ELR (cell line): ENCODE measurements at regions not wholly inside any gene's neighbourhood (a gene's known extent, or its start where the extent isn't known, plus 50 kb on each side); places are given as distances from the start of the nearest gene placed in this dataset.

Experiments used
- DNase-seq: peaks from one replicate; pipeline ENCODE4 v3.0.0-alpha.2; 2015; ENCODE audit warnings: low read depth

GRCh38 chr1:29967261-29967660 lies 730.9 kb downstream of the PTPRU start:
- peak; percentile 2 for DNase-seq

- no peak for DNase-seq
Observed at GRCh38 chr1:29966526-29967045, 730.3 kb downstream of the PTPRU start.

- DNase-seq = no peak
Observed at GRCh38 chr1:29964718-29965533, 728.6 kb downstream of the PTPRU start.

- no peak for DNase-seq
Observed at GRCh38 chr1:29963946-29964345, 727.6 kb downstream of the PTPRU start.

GRCh38 chr1:29962831-29963247 lies 726.5 kb downstream of the PTPRU start:
- no peak for DNase-seq

- DNase-seq = no peak
Observed at GRCh38 chr1:29962336-29962735, 726.0 kb downstream of the PTPRU start.

- no peak for DNase-seq
Observed at GRCh38 chr1:29961293-29962059, 725.2 kb downstream of the PTPRU start.

DNA sequence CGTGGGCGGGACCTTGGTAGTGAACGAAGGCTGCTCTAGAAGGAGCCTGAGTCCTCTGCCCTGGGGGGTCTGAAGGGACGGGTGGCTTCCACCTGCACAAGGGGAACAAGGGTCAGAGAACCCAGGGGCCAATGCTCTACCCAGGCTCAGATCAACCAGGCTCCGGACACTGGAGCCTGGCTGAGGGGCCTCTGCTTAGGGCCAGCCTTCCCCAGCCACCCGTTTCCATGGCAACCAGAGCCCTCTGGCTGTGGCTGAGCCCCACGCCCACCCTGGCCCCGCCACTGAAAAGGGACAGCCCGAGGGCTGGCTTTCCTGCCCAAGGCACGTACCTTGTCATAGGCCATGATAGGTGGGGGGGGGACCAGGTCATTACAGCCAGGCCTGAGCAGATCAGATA lies 724.6 kb downstream of the PTPRU start:
- no peak for DNase-seq

DNA sequence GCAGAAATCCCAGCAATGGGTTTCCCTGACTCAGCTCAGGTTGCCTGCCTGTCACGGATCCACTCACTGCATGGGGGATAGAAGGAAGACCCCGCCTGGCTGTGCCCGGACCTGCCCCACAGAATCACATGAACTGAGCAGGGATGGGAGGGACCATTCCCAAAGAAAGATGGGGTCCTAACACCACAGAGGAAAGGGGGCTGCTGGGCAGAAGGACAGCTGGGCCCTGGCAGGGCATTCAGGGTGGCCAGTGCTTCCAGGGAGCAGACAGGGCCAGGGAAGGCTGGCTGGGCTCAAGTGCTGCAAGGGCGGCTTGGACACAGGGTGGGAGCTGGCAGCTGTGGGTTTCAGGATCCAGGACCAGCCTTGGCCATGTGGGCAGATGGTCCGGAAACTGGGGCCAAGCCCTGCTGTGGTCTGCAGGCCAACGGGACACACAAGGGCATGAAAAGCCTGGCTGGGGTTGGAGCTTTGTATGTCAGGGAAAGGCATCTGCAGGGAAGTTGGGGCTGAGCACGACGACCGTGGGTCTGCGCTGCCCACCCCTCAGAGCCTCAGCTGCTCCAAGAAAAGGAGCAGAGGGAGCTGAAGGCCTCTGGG lies 723.9 kb downstream of the PTPRU start:
- no peak for DNase-seq

DNA sequence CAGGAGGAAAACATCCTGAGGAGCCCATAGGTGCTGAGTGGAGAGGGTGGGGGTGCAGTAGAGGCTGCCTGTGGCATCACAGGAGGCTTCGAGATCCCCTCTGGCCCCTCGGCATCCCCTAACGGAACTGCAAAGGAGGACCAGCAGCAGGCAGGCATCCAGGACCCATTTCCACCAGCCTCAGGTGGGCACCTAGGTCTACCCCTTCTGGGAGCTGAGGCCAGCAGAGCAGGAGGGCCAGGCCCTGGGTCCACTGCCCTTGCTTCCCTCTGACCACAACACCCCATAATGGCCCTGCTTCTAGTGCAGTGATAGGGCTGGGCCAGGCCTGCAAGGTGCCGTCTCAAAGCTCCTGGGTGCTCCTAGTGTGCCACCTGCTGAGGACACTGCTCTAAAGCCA lies 723.0 kb downstream of the PTPRU start:
- DNase-seq = no peak

DNA sequence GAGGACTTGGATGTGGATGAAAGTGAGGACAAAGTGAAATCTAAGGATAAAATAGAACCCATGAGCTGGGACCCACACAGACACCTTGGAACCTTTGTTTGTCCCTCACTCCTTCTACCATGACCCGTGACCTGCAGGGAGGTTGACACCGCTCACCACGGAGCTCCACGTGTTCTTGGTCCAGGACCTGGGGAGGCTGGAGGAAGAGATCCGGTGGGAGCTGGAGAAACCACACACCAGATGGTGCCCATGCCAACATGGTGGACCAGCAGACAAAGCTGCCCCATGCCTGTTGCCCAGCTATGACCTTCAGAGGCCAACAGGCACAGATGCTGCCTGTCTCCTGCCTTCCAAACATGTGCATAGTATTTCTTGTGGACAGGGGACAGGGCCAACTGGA lies 721.9 kb downstream of the PTPRU start:
- no peak for DNase-seq

GRCh38 chr1:29956349-29957030 lies 720.2 kb downstream of the PTPRU start:
- DNase-seq = no peak

DNA sequence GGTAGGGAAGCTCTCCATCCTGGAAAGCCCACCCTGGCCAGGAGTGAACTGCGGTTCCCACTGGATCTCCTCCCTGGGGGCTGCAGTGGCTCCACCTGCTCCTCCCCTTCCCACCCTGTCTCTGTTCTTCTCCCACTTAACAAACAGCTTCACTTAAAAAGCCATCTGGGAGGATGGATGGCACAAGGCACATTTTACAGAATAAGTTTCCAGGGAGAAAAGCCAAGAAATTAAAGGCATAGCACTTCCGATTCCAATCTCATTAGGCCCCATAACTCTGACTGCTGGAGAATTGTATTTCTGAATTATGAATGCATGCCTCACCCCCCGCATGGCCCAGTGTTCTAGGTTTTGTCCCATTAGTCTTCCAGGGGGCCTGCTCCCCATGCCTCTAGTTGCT lies 718.3 kb downstream of the PTPRU start:
- DNase-seq = no peak

- DNase-seq = no peak
Observed at GRCh38 chr1:29953961-29954360, 717.6 kb downstream of the PTPRU start.

DNA sequence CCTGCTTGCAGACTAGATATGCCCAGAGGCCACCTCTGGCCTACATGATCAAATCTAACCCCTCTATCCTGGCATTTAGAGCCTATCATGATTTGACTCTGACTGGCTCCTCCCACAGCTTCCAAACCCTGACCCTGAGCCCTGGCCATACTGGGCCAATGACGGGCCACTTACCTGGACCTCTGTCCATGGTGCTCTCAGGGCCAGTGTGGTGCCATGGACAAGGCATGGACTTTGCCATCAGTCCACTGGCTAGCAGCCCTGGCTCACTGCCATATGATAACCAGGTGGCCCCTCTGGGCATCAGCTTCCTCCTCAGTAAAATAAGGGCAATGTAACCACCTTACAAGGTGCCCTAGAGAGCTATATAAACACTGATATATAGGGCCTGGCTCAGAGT lies 713.4 kb downstream of the PTPRU start:
- no peak for DNase-seq

DNA sequence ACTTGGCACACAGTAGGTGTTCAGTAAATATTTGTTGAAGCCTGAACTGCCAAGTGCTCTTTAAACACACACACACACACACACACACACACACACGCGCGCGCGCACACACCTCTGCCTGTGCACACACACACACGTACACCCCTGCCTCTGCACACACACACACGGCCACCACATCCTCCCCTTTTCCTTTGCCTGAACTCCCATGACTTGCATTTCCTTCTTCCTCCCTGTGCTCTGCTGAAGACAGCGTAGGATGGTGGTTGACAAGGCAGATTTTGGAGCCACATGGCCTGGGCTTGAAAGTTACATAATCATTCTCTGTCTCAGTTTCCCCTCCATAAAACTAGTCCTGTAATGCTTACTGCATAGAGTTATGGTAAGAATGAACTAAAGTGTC lies 712.3 kb downstream of the PTPRU start:
- DNase-seq = no peak

DNA sequence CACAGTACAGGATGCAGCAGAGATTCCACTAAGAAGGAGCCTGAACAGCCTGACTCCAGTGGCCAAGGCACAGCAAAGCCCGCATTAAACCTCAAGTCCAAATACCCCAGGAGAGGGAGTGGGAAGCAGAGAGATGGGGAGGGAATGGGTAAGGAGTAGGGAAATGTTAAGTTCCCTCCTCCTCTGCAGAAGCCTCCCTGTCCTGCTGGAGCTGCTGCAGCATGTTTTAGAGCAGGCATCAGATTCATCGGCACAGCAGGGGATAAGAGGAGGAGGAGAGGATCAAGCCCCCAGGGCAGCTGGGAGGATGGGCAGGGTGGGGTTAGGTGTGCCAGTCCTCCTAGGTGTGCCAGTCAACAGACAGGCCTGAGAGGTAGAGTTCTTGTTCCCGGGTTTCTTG lies 709.7 kb downstream of the PTPRU start:
- no peak for DNase-seq

GRCh38 chr1:29945426-29945825 lies 709.1 kb downstream of the PTPRU start:
- DNase-seq = no peak

GRCh38 chr1:29944253-29944905 lies 708.1 kb downstream of the PTPRU start:
- DNase-seq = no peak

- DNase-seq = no peak
Observed at GRCh38 chr1:29943034-29943433, 706.7 kb downstream of the PTPRU start.

DNA sequence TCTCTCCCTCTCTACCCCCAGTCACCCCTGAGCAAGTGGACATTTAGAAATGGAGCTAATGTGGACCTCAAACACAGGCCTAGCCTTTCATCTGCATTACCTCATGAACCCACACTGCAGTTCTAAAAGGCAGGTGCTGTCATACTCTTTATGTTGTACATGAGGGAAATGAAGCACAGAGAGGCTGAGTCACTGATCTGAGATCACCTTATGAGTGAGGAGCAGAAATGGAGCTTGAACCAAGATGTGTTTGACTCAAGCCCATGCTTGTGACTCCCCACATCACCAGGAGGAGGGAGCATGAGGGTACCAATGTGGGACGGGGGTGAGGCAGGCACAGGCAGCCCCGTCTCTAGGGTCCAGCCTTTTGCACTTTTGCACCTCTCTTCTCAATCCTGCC lies 702.8 kb downstream of the PTPRU start:
- DNase-seq = no peak

GRCh38 chr1:29937356-29937755 lies 701.0 kb downstream of the PTPRU start:
- no peak for DNase-seq
